Osteoblast (primary cell): ENCODE measurements at regions not wholly inside any gene's neighbourhood (a gene's known extent, or its start where the extent isn't known, plus 50 kb on each side); places are given as distances from the start of the nearest gene placed in this dataset.

ENCODE experiments used
- DNase-seq: peaks from one replicate; pipeline ENCODE4 v3.0.0; 2011; ENCODE audit warnings: low spot score, mixed read lengths; ENCODE audit not compliant: insufficient read length; ENCODE audit errors: missing footprints
- H2AFZ ChIP-seq: 2 replicates; pipeline ENCODE4 v1.6.0; 2011; ENCODE audit warnings: mild to moderate bottlenecking, low read length
- H3K27ac ChIP-seq: 2 replicates; pipeline ENCODE4 v1.5.1; 2011; ENCODE audit warnings: mild to moderate bottlenecking, low read depth, low read length, moderate library complexity
- H3K27me3 ChIP-seq: 2 replicates; pipeline ENCODE4 v1.6.0; 2012; ENCODE audit warnings: mild to moderate bottlenecking, control low read depth, inconsistent platforms, low read length, moderate library complexity; ENCODE audit not compliant: insufficient read depth
- H3K36me3 ChIP-seq: 2 replicates; pipeline ENCODE4 v1.5.1; 2011; ENCODE audit warnings: mild to moderate bottlenecking, low read length, control low read depth, moderate library complexity; ENCODE audit not compliant: insufficient read depth
- H3K4me1 ChIP-seq: 2 replicates; pipeline ENCODE4 v1.5.1; 2011; ENCODE audit warnings: mild to moderate bottlenecking, low read length, control low read depth, moderate library complexity; ENCODE audit not compliant: insufficient read depth
- H3K4me2 ChIP-seq: 2 replicates; pipeline ENCODE4 v1.6.0; 2011; ENCODE audit warnings: mild to moderate bottlenecking, low read length; ENCODE audit not compliant: insufficient read depth
- H3K4me3 ChIP-seq: fragments of 200-600 bp; sonication (generic); 3 replicates; pipeline ENCODE4 v1.5.1; 2012; ENCODE audit warnings: mild to moderate bottlenecking, low read length, inconsistent platforms; ENCODE audit not compliant: insufficient read depth
- H3K79me2 ChIP-seq: 2 replicates; pipeline ENCODE4 v1.6.0; 2012; ENCODE audit warnings: mild to moderate bottlenecking, low read length, control low read depth, inconsistent platforms; ENCODE audit not compliant: insufficient read depth
- H3K9me3 ChIP-seq: 2 replicates; pipeline ENCODE4 v1.5.1; 2011; ENCODE audit warnings: low read depth, low read length, control low read depth
- H4K20me1 ChIP-seq: 2 replicates; pipeline ENCODE4 v1.6.0; 2012; ENCODE audit warnings: mild to moderate bottlenecking, low read length, control low read depth; ENCODE audit not compliant: insufficient read depth
- TF ChIP-seq, protein P1 (sequence below): IDR thresholded peaks from 2 replicates; pipeline ENCODE4 v1.5.1; 2011; ENCODE audit warnings: mild to moderate bottlenecking, low read depth, low read length, moderate library complexity; ENCODE audit errors: extremely low read depth

DNA sequence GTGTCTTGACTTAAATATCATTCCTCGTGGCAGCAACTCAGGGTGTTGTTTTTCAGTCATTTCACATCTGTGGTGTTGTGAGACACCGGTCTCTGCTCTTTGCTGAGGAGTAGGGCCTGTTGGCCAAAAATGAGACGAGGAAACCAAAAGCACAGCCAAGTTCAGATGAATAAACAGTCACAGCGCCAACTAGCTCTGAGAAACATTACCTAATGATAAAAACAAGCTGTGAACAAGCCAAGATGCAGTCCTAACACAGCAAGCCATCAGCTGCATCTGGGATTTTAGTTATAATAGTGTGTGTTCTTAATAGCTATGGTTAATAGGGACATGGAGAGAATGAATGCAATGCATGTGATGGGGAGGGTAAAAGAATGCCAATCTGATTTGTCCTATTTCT is 843.4 kb upstream of the DPPA4 start:
- no peaks in the 10 kb centered on the region for H4K20me1 ChIP-seq
- no peak overlapping the region for H3K27ac ChIP-seq
- no peaks in the 10 kb centered on the region for H3K79me2 ChIP-seq
- H3K36me3 ChIP-seq = no peaks in the 10 kb centered on the region
- TF ChIP-seq, protein P1, sequence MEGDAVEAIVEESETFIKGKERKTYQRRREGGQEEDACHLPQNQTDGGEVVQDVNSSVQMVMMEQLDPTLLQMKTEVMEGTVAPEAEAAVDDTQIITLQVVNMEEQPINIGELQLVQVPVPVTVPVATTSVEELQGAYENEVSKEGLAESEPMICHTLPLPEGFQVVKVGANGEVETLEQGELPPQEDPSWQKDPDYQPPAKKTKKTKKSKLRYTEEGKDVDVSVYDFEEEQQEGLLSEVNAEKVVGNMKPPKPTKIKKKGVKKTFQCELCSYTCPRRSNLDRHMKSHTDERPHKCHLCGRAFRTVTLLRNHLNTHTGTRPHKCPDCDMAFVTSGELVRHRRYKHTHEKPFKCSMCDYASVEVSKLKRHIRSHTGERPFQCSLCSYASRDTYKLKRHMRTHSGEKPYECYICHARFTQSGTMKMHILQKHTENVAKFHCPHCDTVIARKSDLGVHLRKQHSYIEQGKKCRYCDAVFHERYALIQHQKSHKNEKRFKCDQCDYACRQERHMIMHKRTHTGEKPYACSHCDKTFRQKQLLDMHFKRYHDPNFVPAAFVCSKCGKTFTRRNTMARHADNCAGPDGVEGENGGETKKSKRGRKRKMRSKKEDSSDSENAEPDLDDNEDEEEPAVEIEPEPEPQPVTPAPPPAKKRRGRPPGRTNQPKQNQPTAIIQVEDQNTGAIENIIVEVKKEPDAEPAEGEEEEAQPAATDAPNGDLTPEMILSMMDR = no peak
- peak overlapping the region; percentile 23 for H3K4me2 ChIP-seq
- H3K4me1 ChIP-seq = peaks cover 10% of the 10 kb centered on the region
- no peaks in the 10 kb centered on the region for H3K27me3 ChIP-seq
- H2AFZ ChIP-seq = peak overlapping the region; percentile 83
- no peaks in the 10 kb centered on the region for H3K9me3 ChIP-seq
- DNase-seq = no peak
- H3K4me3 ChIP-seq = no peak overlapping the region

DNA sequence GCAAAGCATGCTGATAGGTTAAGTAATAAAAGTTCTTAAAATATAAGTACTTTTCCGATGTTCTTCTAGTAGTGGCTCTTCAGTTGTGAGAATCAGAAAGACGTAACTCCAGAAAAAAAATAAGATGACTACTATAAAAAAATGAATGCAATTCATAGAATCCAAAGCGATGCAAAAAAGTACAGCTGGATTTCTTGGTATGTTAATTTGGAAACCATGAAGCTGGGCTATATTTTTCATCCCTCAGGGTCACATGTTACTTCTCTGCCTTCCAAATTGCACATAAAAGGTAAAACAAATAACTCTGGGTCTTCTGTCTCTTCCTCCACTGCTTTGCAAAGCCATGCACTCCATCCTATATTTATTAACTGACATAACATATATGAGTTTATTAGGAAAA is 843.9 kb upstream of the DPPA4 start:
- Histone ChIP-seq H3K27me3 (no peaks in the 10 kb centered on the region), H4K20me1 (no peaks in the 10 kb centered on the region), H3K4me1 (peaks cover 10% of the 10 kb centered on the region), H3K9me3 (no peaks in the 10 kb centered on the region), H3K79me2 (no peaks in the 10 kb centered on the region), H3K27ac (no peak overlapping the region), H3K4me2 (peak overlapping the region; percentile 23), H3K36me3 (no peaks in the 10 kb centered on the region), H2AFZ (peak overlapping the region; percentile 83), H3K4me3 (no peak overlapping the region)
- TF ChIP-seq, protein P1 = no peak
- DNase-seq = no peak

DNA sequence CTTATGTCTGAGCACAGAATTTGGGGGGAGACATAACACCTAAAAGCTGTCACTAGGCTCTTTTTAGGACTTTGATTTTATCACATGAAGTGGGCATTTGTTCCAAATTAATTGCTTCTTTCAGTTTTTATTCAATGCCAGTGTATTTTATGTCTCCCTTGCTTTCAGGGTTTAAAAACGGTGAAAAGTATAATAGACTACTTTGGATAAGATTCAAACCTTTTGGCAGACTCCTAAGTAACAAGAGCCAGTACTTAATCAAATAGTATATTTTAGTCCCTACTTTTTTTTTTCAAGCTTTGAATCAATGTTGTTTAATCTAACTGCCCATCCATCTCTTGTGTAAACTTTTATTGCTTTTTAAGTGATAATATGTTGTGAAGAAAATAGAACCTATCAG is 847.2 kb upstream of the DPPA4 start:
- H4K20me1 ChIP-seq = no peaks in the 10 kb centered on the region
- H3K4me2 ChIP-seq = no peak overlapping the region
- peaks cover 3% of the 10 kb centered on the region for H3K4me1 ChIP-seq
- no peaks in the 10 kb centered on the region for H3K36me3 ChIP-seq
- no peak overlapping the region for H3K27ac ChIP-seq
- no peak for DNase-seq
- H3K4me3 ChIP-seq = no peak overlapping the region
- no peak overlapping the region for H2AFZ ChIP-seq
- H3K9me3 ChIP-seq = no peaks in the 10 kb centered on the region
- no peaks in the 10 kb centered on the region for H3K79me2 ChIP-seq
- H3K27me3 ChIP-seq = no peaks in the 10 kb centered on the region
- TF ChIP-seq, protein P1 = no peak

DNA sequence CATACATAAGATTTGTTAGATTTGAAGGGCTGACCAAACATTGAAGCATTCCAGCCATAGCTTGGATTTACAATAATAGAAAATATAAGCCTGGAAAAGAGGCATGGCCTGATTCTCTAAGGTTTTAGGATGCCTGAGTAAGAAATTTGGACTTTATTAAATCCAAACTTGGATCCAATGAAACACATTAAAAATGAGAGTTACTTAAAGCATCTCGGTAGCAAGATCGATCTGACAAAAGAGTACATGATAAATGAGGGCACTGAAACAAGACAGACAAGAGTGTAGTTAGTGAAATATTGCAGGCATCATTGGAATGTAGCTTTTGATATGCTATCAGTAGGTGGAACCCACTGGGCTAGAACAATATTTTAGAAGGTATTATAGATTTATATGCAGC is 855.7 kb upstream of the DPPA4 start:
- Histone ChIP-seq H3K27me3 (no peaks in the 10 kb centered on the region), H3K36me3 (no peaks in the 10 kb centered on the region), H3K4me3 (no peak overlapping the region), H3K4me2 (no peak overlapping the region), H3K4me1 (no peaks in the 10 kb centered on the region), H3K79me2 (no peaks in the 10 kb centered on the region), H3K9me3 (no peaks in the 10 kb centered on the region), H2AFZ (no peak overlapping the region), H4K20me1 (no peaks in the 10 kb centered on the region), H3K27ac (no peak overlapping the region)
- DNase-seq = no peak
- TF ChIP-seq, protein P1 = no peak
